HPDE6-E6E7 (cell line): ENCODE measurements at regions not wholly inside any gene's neighbourhood (a gene's known extent, or its start where the extent isn't known, plus 50 kb on each side); places are given as distances from the start of the nearest gene placed in this dataset.

ENCODE experiments used
- DNase-seq: peaks from one replicate; pipeline ENCODE4 v3.0.0; 2011; ENCODE audit warnings: missing footprints; ENCODE audit errors: extremely low spot score

GRCh38 chr7:131174855-131175254, 152.8 kb upstream of the MKLN1 start:
- DNase-seq = no peak

GRCh38 chr7:131182446-131183058, 145.1 kb upstream of the MKLN1 start:
- no peak for DNase-seq

- DNase-seq = no peak
Observed at GRCh38 chr7:131183072-131183471, 144.6 kb upstream of the MKLN1 start.

- DNase-seq = no peak
Observed at GRCh38 chr7:131183611-131184119, 144.0 kb upstream of the MKLN1 start.

- no peak for DNase-seq
Observed at GRCh38 chr7:131186816-131187215, 140.9 kb upstream of the MKLN1 start.

GRCh38 chr7:131188367-131189339, 139.0 kb upstream of the MKLN1 start:
- peak; percentile 84 for DNase-seq

- DNase-seq = no peak
Observed at GRCh38 chr7:131189488-131189887, 138.2 kb upstream of the MKLN1 start.

GRCh38 chr7:131190146-131190545, 137.5 kb upstream of the MKLN1 start:
- no peak for DNase-seq

GRCh38 chr7:131190581-131190980, 137.1 kb upstream of the MKLN1 start:
- no peak for DNase-seq

GRCh38 chr7:131194070-131194865, 133.4 kb upstream of the MKLN1 start:
- DNase-seq = no peak

- no peak for DNase-seq
Observed at GRCh38 chr7:131196803-131197202, 130.9 kb upstream of the MKLN1 start.

- DNase-seq = no peak
Observed at GRCh38 chr7:131197920-131198615, 129.6 kb upstream of the MKLN1 start.

GRCh38 chr7:131202451-131202850, 125.2 kb upstream of the MKLN1 start:
- DNase-seq = no peak

GRCh38 chr7:131203291-131203976, 124.2 kb upstream of the MKLN1 start:
- no peak for DNase-seq

- no peak for DNase-seq
Observed at GRCh38 chr7:131208777-131209176, 118.9 kb upstream of the MKLN1 start.

GRCh38 chr7:131210618-131211017, 117.1 kb upstream of the MKLN1 start:
- no peak for DNase-seq

- no peak for DNase-seq
Observed at GRCh38 chr7:131211500-131211899, 116.2 kb upstream of the MKLN1 start.

GRCh38 chr7:131212114-131212513, 115.6 kb upstream of the MKLN1 start:
- no peak for DNase-seq

- DNase-seq = no peak
Observed at GRCh38 chr7:131218727-131219128, 108.9 kb upstream of the MKLN1 start.

- DNase-seq = no peak
Observed at GRCh38 chr7:131219312-131220041, 108.2 kb upstream of the MKLN1 start.
